ENCODE measurements at regions not wholly inside any gene's neighbourhood (a gene's known extent, or its start where the extent isn't known, plus 50 kb on each side); places are given as distances from the start of the nearest gene placed in this dataset.

- H3K9me3 Mint-ChIP-seq: peaks cover 9% of the 10 kb centered on the region
- no peaks in the 10 kb centered on the region for H3K4me1 Mint-ChIP-seq (ENCODE audit: low read depth)
- intact Hi-C loops (cut with micrococcal nuclease): no loop called here
- no peaks in the 10 kb centered on the region for H3K36me3 Mint-ChIP-seq
- ChIA-PET POLR2A (no interaction called here), CTCF (no interaction called here)
- DNase-seq: no peak
- H3K27ac Mint-ChIP-seq: no peak overlapping the region
- H3K27me3 Mint-ChIP-seq: no peaks in the 10 kb centered on the region
- no peak overlapping the region for H3K4me3 Mint-ChIP-seq
Measured at GRCh38 chr11:26843539-26843938, 121.7 kb upstream of the SLC5A12 start.

- Mint-ChIP-seq H3K4me3 (no peak overlapping the region), H3K9me3 (peaks cover 7% of the 10 kb centered on the region), H3K27me3 (no peaks in the 10 kb centered on the region), H3K4me1 (ENCODE audit: low read depth) (no peaks in the 10 kb centered on the region), H3K27ac (no peak overlapping the region), H3K36me3 (no peaks in the 10 kb centered on the region)
- CTCF ChIA-PET: no interaction called here
- intact Hi-C loops (cut with micrococcal nuclease): no loop called here
- no peak for DNase-seq
- POLR2A ChIA-PET: no interaction called here
Measured at GRCh38 chr11:26844963-26845362, 123.1 kb upstream of the SLC5A12 start.

- Mint-ChIP-seq H3K4me1 (ENCODE audit: low read depth) (no peaks in the 10 kb centered on the region), H3K27ac (no peak overlapping the region), H3K36me3 (no peaks in the 10 kb centered on the region), H3K4me3 (no peak overlapping the region), H3K9me3 (peaks cover 7% of the 10 kb centered on the region), H3K27me3 (no peaks in the 10 kb centered on the region)
- ChIA-PET CTCF (no interaction called here), POLR2A (no interaction called here)
- intact Hi-C loops (cut with micrococcal nuclease): no loop called here
- DNase-seq: no peak
Measured at GRCh38 chr11:26846227-26846626, 124.4 kb upstream of the SLC5A12 start.

- H3K9me3 Mint-ChIP-seq: peaks cover 10% of the 10 kb centered on the region
- H3K4me1 Mint-ChIP-seq (ENCODE audit: low read depth): no peaks in the 10 kb centered on the region
- H3K27ac Mint-ChIP-seq: no peak overlapping the region
- H3K27me3 Mint-ChIP-seq: no peaks in the 10 kb centered on the region
- ChIA-PET CTCF (no interaction called here), POLR2A (no interaction called here)
- no peak for DNase-seq
- H3K36me3 Mint-ChIP-seq: no peaks in the 10 kb centered on the region
- intact Hi-C loops (cut with micrococcal nuclease): no loop called here
- H3K4me3 Mint-ChIP-seq: no peak overlapping the region
Measured at GRCh38 chr11:26847459-26847858, 125.6 kb upstream of the SLC5A12 start.

GRCh38 chr11:26847977-26848376 lies 126.1 kb upstream of the SLC5A12 start:
- CTCF ChIA-PET: no interaction called here

GRCh38 chr11:26849036-26849435 lies 127.2 kb upstream of the SLC5A12 start:
- Mint-ChIP-seq H3K4me3 (no peak overlapping the region), H3K36me3 (no peaks in the 10 kb centered on the region), H3K27ac (no peak overlapping the region), H3K9me3 (peaks cover 8% of the 10 kb centered on the region), H3K27me3 (no peaks in the 10 kb centered on the region), H3K4me1 (ENCODE audit: low read depth) (no peaks in the 10 kb centered on the region)
- POLR2A ChIA-PET: no interaction called here
- intact Hi-C loops (cut with micrococcal nuclease): no loop called here
- no peak for DNase-seq
- CTCF ChIA-PET: no interaction called here

More at GRCh38 chr11:26847977-26848376, 126.1 kb upstream of the SLC5A12 start:
- no peak for DNase-seq
- Mint-ChIP-seq H3K36me3 (no peaks in the 10 kb centered on the region), H3K27ac (no peak overlapping the region), H3K27me3 (no peaks in the 10 kb centered on the region), H3K4me3 (no peak overlapping the region), H3K4me1 (ENCODE audit: low read depth) (no peaks in the 10 kb centered on the region), H3K9me3 (peaks cover 10% of the 10 kb centered on the region)
- POLR2A ChIA-PET: no interaction called here
- intact Hi-C loops (cut with micrococcal nuclease): no loop called here

GRCh38 chr11:26851291-26851690 lies 129.4 kb upstream of the SLC5A12 start:
- DNase-seq: no peak
- peaks cover 5% of the 10 kb centered on the region for H3K9me3 Mint-ChIP-seq
- ChIA-PET POLR2A (no interaction called here), CTCF (no interaction called here)
- H3K36me3 Mint-ChIP-seq: no peaks in the 10 kb centered on the region
- no peak overlapping the region for H3K4me3 Mint-ChIP-seq
- intact Hi-C loops (cut with micrococcal nuclease): no loop called here
- no peaks in the 10 kb centered on the region for H3K27me3 Mint-ChIP-seq
- H3K27ac Mint-ChIP-seq: no peak overlapping the region
- no peaks in the 10 kb centered on the region for H3K4me1 Mint-ChIP-seq (ENCODE audit: low read depth)

GRCh38 chr11:26851696-26852095 lies 129.8 kb upstream of the SLC5A12 start:
- ChIA-PET CTCF (no interaction called here), POLR2A (no interaction called here)
- Mint-ChIP-seq H3K4me1 (ENCODE audit: low read depth) (no peaks in the 10 kb centered on the region), H3K27me3 (no peaks in the 10 kb centered on the region), H3K27ac (no peak overlapping the region), H3K36me3 (no peaks in the 10 kb centered on the region), H3K4me3 (no peak overlapping the region), H3K9me3 (peaks cover 5% of the 10 kb centered on the region)
- no peak for DNase-seq
- intact Hi-C loops (cut with micrococcal nuclease): no loop called here

- intact Hi-C loops (cut with micrococcal nuclease): no loop called here
- POLR2A ChIA-PET: no interaction called here
- Mint-ChIP-seq H3K36me3 (no peaks in the 10 kb centered on the region), H3K27ac (no peak overlapping the region), H3K4me1 (ENCODE audit: low read depth) (no peaks in the 10 kb centered on the region), H3K27me3 (no peaks in the 10 kb centered on the region), H3K9me3 (no peaks in the 10 kb centered on the region), H3K4me3 (no peak overlapping the region)
- no peak for DNase-seq
- CTCF ChIA-PET: no interaction called here
Measured at GRCh38 chr11:26858098-26858497, 135.8 kb upstream of the FIBIN start.

- CTCF ChIA-PET: no interaction called here
- no peaks in the 10 kb centered on the region for H3K36me3 Mint-ChIP-seq
- no peak for DNase-seq
- no peaks in the 10 kb centered on the region for H3K4me1 Mint-ChIP-seq (ENCODE audit: low read depth)
- no peak overlapping the region for H3K27ac Mint-ChIP-seq
- intact Hi-C loops (cut with micrococcal nuclease): no loop called here
- no peaks in the 10 kb centered on the region for H3K9me3 Mint-ChIP-seq
- no peaks in the 10 kb centered on the region for H3K27me3 Mint-ChIP-seq
- no peak overlapping the region for H3K4me3 Mint-ChIP-seq
- POLR2A ChIA-PET: no interaction called here
Measured at GRCh38 chr11:26859416-26859815, 134.5 kb upstream of the FIBIN start.

GRCh38 chr11:26860091-26860780 lies 133.7 kb upstream of the FIBIN start:
- DNase-seq: no peak
- Mint-ChIP-seq H3K27me3 (no peaks in the 10 kb centered on the region), H3K9me3 (no peaks in the 10 kb centered on the region), H3K4me3 (no peak overlapping the region), H3K4me1 (ENCODE audit: low read depth) (no peaks in the 10 kb centered on the region), H3K36me3 (no peaks in the 10 kb centered on the region), H3K27ac (no peak overlapping the region)
- ChIA-PET POLR2A (no interaction called here), CTCF (no interaction called here)
- intact Hi-C loops (cut with micrococcal nuclease): no loop called here

- DNase-seq: no peak
- Mint-ChIP-seq H3K4me3 (no peak overlapping the region), H3K27ac (no peak overlapping the region), H3K27me3 (no peaks in the 10 kb centered on the region), H3K9me3 (no peaks in the 10 kb centered on the region), H3K36me3 (no peaks in the 10 kb centered on the region), H3K4me1 (ENCODE audit: low read depth) (no peaks in the 10 kb centered on the region)
- CTCF ChIA-PET: no interaction called here
- POLR2A ChIA-PET: no interaction called here
- intact Hi-C loops (cut with micrococcal nuclease): no loop called here
Measured at GRCh38 chr11:26860895-26861294, 133.0 kb upstream of the FIBIN start.

- ChIA-PET CTCF (no interaction called here), POLR2A (no interaction called here)
- no peaks in the 10 kb centered on the region for H3K36me3 Mint-ChIP-seq
- H3K4me1 Mint-ChIP-seq (ENCODE audit: low read depth): no peaks in the 10 kb centered on the region
- DNase-seq: no peak
- H3K9me3 Mint-ChIP-seq: peaks cover 2% of the 10 kb centered on the region
- H3K27ac Mint-ChIP-seq: no peak overlapping the region
- intact Hi-C loops (cut with micrococcal nuclease): no loop called here
- no peaks in the 10 kb centered on the region for H3K27me3 Mint-ChIP-seq
- H3K4me3 Mint-ChIP-seq: no peak overlapping the region
Measured at GRCh38 chr11:26862801-26863200, 131.1 kb upstream of the FIBIN start.

GRCh38 chr11:26865703-26866102 lies 128.2 kb upstream of the FIBIN start:
- ChIA-PET CTCF (no interaction called here), POLR2A (no interaction called here)
- intact Hi-C loops (cut with micrococcal nuclease): no loop called here
- Mint-ChIP-seq H3K4me3 (no peak overlapping the region), H3K36me3 (no peaks in the 10 kb centered on the region), H3K9me3 (peaks cover 9% of the 10 kb centered on the region), H3K27ac (no peak overlapping the region), H3K4me1 (ENCODE audit: low read depth) (no peaks in the 10 kb centered on the region), H3K27me3 (no peaks in the 10 kb centered on the region)
- no peak for DNase-seq
